Stimulated activated CD4-positive, alpha-beta T cell treated with anti-CD3 and anti-CD28 coated beads, Interleukin-4, amount 100 ng/mL, for 48 hours (primary cell): ENCODE measurements at regions not wholly inside any gene's neighbourhood (a gene's known extent, or its start where the extent isn't known, plus 50 kb on each side); places are given as distances from the start of the nearest gene placed in this dataset.

ENCODE experiments used
- DNase-seq, 2 donors: peaks; one replicate each; pipeline ENCODE4 v3.0.0-alpha.2; 2020; ENCODE audit warnings: low read depth in 2 of 2

- no peak for DNase-seq
These were observed 1917.3 kb downstream of the C4orf33 start for GRCh38 chr4:131013226-131013625.

- DNase-seq: no peak
These were observed 1930.8 kb downstream of the C4orf33 start for GRCh38 chr4:131026771-131027170.

- DNase-seq: no peak
These were observed 1948.4 kb downstream of the C4orf33 start for GRCh38 chr4:131044368-131044767.

GRCh38 chr4:131046821-131047220 lies 1950.9 kb downstream of the C4orf33 start:
- no peak for DNase-seq

- DNase-seq: no peak
These were observed 1956.7 kb downstream of the C4orf33 start for GRCh38 chr4:131052646-131053045.

GRCh38 chr4:131054489-131055019 lies 1958.6 kb downstream of the C4orf33 start:
- no peak for DNase-seq

GRCh38 chr4:131061734-131062133 lies 1965.8 kb downstream of the C4orf33 start:
- DNase-seq: no peak

GRCh38 chr4:131063878-131064277 lies 1967.9 kb downstream of the C4orf33 start:
- DNase-seq: no peak

GRCh38 chr4:131081069-131081468 lies 1985.1 kb downstream of the C4orf33 start:
- no peak for DNase-seq

GRCh38 chr4:131084997-131085396 lies 1989.0 kb downstream of the C4orf33 start:
- no peak for DNase-seq

- no peak for DNase-seq
These were observed 1995.9 kb downstream of the C4orf33 start for GRCh38 chr4:131091896-131092295.

- no peak for DNase-seq
These were observed 1997.4 kb downstream of the C4orf33 start for GRCh38 chr4:131093303-131093702.

GRCh38 chr4:131098976-131099375 lies 2003.0 kb downstream of the C4orf33 start:
- DNase-seq: no peak

GRCh38 chr4:131113273-131113672 lies 2017.3 kb downstream of the C4orf33 start:
- no peak for DNase-seq

- DNase-seq: no peak
These were observed 2017.8 kb downstream of the C4orf33 start for GRCh38 chr4:131113704-131114103.

- no peak for DNase-seq
These were observed 2023.7 kb downstream of the C4orf33 start for GRCh38 chr4:131119661-131120060.

GRCh38 chr4:131137196-131137595 lies 2011.9 kb upstream of the PCDH10 start:
- no peak for DNase-seq

- no peak for DNase-seq
These were observed 1989.8 kb upstream of the PCDH10 start for GRCh38 chr4:131159261-131159660.

GRCh38 chr4:131192318-131192717 lies 1956.8 kb upstream of the PCDH10 start:
- no peak for DNase-seq

- no peak for DNase-seq
These were observed 1941.5 kb upstream of the PCDH10 start for GRCh38 chr4:131207589-131207988.

- DNase-seq: no peak
These were observed 1900.8 kb upstream of the PCDH10 start for GRCh38 chr4:131248314-131248713.

- DNase-seq: no peak
These were observed 1897.8 kb upstream of the PCDH10 start for GRCh38 chr4:131251321-131251720.

GRCh38 chr4:131257241-131257640 lies 1891.9 kb upstream of the PCDH10 start:
- DNase-seq: no peak

GRCh38 chr4:131258361-131258760 lies 1890.7 kb upstream of the PCDH10 start:
- DNase-seq: no peak
